ENCODE measurements at regions not wholly inside any gene's neighbourhood (a gene's known extent, or its start where the extent isn't known, plus 50 kb on each side); places are given as distances from the start of the nearest gene placed in this dataset.

DNA sequence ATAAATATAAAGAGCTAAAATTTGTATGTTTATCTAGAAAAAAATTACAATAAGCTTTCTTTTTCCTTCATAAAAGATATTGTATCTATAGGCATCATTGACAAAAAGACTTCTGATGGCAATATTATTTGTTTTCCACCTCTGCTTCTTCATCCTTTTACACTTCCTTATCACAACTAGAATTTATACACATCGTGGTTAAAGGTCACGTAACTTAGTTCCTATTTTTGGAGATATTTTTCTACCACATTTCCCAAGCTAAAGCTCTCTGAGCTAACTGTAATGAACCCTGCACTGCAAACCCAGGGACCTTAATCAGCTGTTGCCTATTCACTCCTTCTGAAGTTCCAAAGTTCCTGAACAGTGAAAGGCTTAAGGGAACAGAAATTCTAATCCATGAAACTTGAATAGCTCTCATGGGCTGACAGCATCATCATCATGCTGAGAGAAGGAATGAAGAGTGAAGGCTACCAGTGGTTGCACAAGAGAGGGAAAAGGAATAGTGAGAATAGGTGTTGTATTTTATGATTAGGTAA lies 106.1 kb upstream of the SLC13A1 start:
- no peak overlapping the region for H3K4ac ChIP-seq (ENCODE audit: low read depth, low read length)
- no peak overlapping the region for H3K4me2 ChIP-seq (ENCODE audit: low read depth, low read length)
- BruUV-seq (replicated peaks): no TSS peak
- intact Hi-C loops (cut with micrococcal nuclease): no loop called here
- H3K18ac ChIP-seq (ENCODE audit: low read depth, low read length): no peak overlapping the region
- H2BK120ac ChIP-seq (ENCODE audit: low read depth, low read length): no peak overlapping the region
- no peaks in the 10 kb centered on the region for H3K27me3 ChIP-seq (ENCODE audit: control insufficient read depth, insufficient read depth, low read length)
- no peaks in the 10 kb centered on the region for H3K4me1 ChIP-seq (ENCODE audit: control insufficient read depth, insufficient read depth, low read length)
- H4K8ac ChIP-seq (ENCODE audit: low read depth in 2 of 2, low read length in 2 of 2): no peak overlapping the region
- no peak overlapping the region for H2BK5ac ChIP-seq (ENCODE audit: low read depth, low read length, poor library complexity, severe bottlenecking)
- H4K91ac ChIP-seq (ENCODE audit: insufficient read depth, low read depth, low read length): no peak overlapping the region
- H3K23ac ChIP-seq (ENCODE audit: low read depth, low read length): no peak overlapping the region
- H2BK20ac ChIP-seq (ENCODE audit: low read depth, low read length): no peak overlapping the region
- H2AK5ac ChIP-seq (ENCODE audit: low read depth, low read length): no peak overlapping the region
- TF ChIP-seq SMC3 (IDR thresholded peaks at IDR 0.05; ENCODE audit: low read depth, low read length) (no peak), CHD1 (IDR thresholded peaks at IDR 0.05; ENCODE audit: low read depth, low read length) (no peak), POLR2A (IDR thresholded peaks at IDR 0.05; ENCODE audit: low read depth, low read length) (no peak), MAZ (IDR thresholded peaks at IDR 0.05; ENCODE audit: borderline replicate concordance, low read depth, low read length) (no peak), MAFK (IDR thresholded peaks at IDR 0.05; ENCODE audit: low read depth, low read length) (no peak)
- TF ChIP-seq, protein P1, sequence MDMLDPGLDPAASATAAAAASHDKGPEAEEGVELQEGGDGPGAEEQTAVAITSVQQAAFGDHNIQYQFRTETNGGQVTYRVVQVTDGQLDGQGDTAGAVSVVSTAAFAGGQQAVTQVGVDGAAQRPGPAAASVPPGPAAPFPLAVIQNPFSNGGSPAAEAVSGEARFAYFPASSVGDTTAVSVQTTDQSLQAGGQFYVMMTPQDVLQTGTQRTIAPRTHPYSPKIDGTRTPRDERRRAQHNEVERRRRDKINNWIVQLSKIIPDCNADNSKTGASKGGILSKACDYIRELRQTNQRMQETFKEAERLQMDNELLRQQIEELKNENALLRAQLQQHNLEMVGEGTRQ (IDR thresholded peaks at IDR 0.05; ENCODE audit: low read depth, low read length): no peak
- H4K5ac ChIP-seq (ENCODE audit: low read depth, low read length): no peak overlapping the region
- CTCF ChIA-PET: no interaction called here
- POLR2A ChIA-PET (ENCODE audit: unreplicated experiment): no interaction called here
- H2AK9ac ChIP-seq (replicated peaks; ENCODE audit: low read depth, low read length, poor library complexity): no peak overlapping the region
- no peak overlapping the region for H3K56ac ChIP-seq (ENCODE audit: extremely low read depth, insufficient read depth, low read length)
- H3K9me3 ChIP-seq (ENCODE audit: control insufficient read depth, insufficient read depth, low read length): no peaks in the 10 kb centered on the region
- no peak overlapping the region for H3K27ac ChIP-seq (ENCODE audit: insufficient read depth, low read length)
- H2BK15ac ChIP-seq (ENCODE audit: low read depth, low read length): no peak overlapping the region
- no peaks in the 10 kb centered on the region for H4K20me1 ChIP-seq (ENCODE audit: insufficient read depth, low read length)
- H3K9me1 ChIP-seq (ENCODE audit: insufficient read depth, low read length): no peaks in the 10 kb centered on the region
- no peak for ATAC-seq (ENCODE audit: low read depth)
- H3K14ac ChIP-seq (replicated peaks; ENCODE audit: low read depth, low read length): no peak overlapping the region
- H2AFZ ChIP-seq (replicated peaks; ENCODE audit: low read length, poor library complexity): no peak overlapping the region
- no peak overlapping the region for H3K4me3 ChIP-seq (ENCODE audit: insufficient read depth, low read depth, low read length)
- dilution Hi-C loops (cut with HindIII; ENCODE audit: low sequenced_read_pairs, unreplicated experiment): no loop called here
- no peak overlapping the region for H3K9ac ChIP-seq (ENCODE audit: low read depth, low read length)
- in situ Hi-C loops (cut with MboI; ENCODE audit: low sequenced_read_pairs): no loop called here
- H3K36me3 ChIP-seq (ENCODE audit: control insufficient read depth, insufficient read depth, low read length): no peaks in the 10 kb centered on the region
- WGBS, 2 experiments (ENCODE audit: extremely low coverage in 2 of 2, insufficient read length in 1 of 2): 40% methylated on average over 2 of the region's 2 CpGs; no CpG with 5 or more reads in 1 of the 2 experiments
- no peak for DNase-seq
- no peaks in the 10 kb centered on the region for H3K79me1 ChIP-seq (ENCODE audit: low read depth in 1 of 2, low read length in 2 of 2)
